Loucy (cell line): ENCODE measurements at regions not wholly inside any gene's neighbourhood (a gene's known extent, or its start where the extent isn't known, plus 50 kb on each side); places are given as distances from the start of the nearest gene placed in this dataset.

Experiments
- H2AFZ ChIP-seq: fragments of 200-600 bp; sonication (generic); 2 replicates; pipeline ENCODE4 v1.6.0; 2016; ENCODE audit warnings: antibody characterized with exemption, mild to moderate bottlenecking, low read length, moderate library complexity
- H3F3A ChIP-seq: fragments of 200-600 bp; 2 replicates; pipeline ENCODE4 v1.6.0; 2016; ENCODE audit warnings: antibody characterized with exemption, low read depth, mild to moderate bottlenecking
- H3K27me3 ChIP-seq: fragments of 200-600 bp; sonication (generic); 2 replicates; pipeline ENCODE4 v1.6.1; 2014; ENCODE audit warnings: low read length, mild to moderate bottlenecking; ENCODE audit not compliant: insufficient read depth, poor library complexity, severe bottlenecking
- H3K36me3 ChIP-seq: fragments of 200-600 bp; sonication (generic); 2 replicates; pipeline ENCODE4 v1.6.1; 2016; ENCODE audit warnings: low read length; ENCODE audit not compliant: insufficient read depth
- H3K4me1 ChIP-seq: fragments of 200-600 bp; sonication (generic); 2 replicates; pipeline ENCODE4 v1.5.1; 2014; ENCODE audit warnings: low read length, mild to moderate bottlenecking; ENCODE audit not compliant: insufficient read depth, poor library complexity, severe bottlenecking
- H3K4me2 ChIP-seq: fragments of 200-600 bp; sonication (generic); 2 replicates; pipeline ENCODE4 v1.6.0; 2014; ENCODE audit warnings: antibody characterized with exemption, low read length, low read depth, mild to moderate bottlenecking; ENCODE audit not compliant: poor library complexity, severe bottlenecking
- H3K4me3 ChIP-seq: fragments of 200-600 bp; sonication (generic); 2 replicates; pipeline ENCODE4 v1.5.1; 2014; ENCODE audit warnings: low read length, mild to moderate bottlenecking, mixed read lengths; ENCODE audit not compliant: poor library complexity, severe bottlenecking
- H3K79me2 ChIP-seq: fragments of 200-600 bp; sonication (generic); 2 replicates; pipeline ENCODE4 v1.6.1; 2014; ENCODE audit warnings: low read length; ENCODE audit not compliant: insufficient read depth
- H3K9ac ChIP-seq: fragments of 200-600 bp; sonication (generic); 2 replicates; pipeline ENCODE4 v1.6.0; 2014; ENCODE audit warnings: mild to moderate bottlenecking, low read depth, low read length, moderate library complexity; ENCODE audit not compliant: poor library complexity, severe bottlenecking
- H3K9me2 ChIP-seq: fragments of 200-600 bp; sonication (generic); replicated peaks from 2 replicates; pipeline ENCODE4 v1.6.1; 2016; ENCODE audit warnings: low read depth, low read length, mixed read lengths
- H3K9me3 ChIP-seq: fragments of 200-600 bp; sonication (generic); 2 replicates; pipeline ENCODE4 v1.6.1; 2014; ENCODE audit warnings: mild to moderate bottlenecking, antibody characterized with exemption, low read length, low read depth; ENCODE audit not compliant: insufficient read depth
- H4K20me1 ChIP-seq: fragments of 200-600 bp; sonication (generic); 2 replicates; pipeline ENCODE4 v1.6.0; 2014; ENCODE audit warnings: antibody characterized with exemption, low read length, mild to moderate bottlenecking; ENCODE audit not compliant: insufficient read depth, poor library complexity, severe bottlenecking
- EZH2phosphoT487 ChIP-seq: fragments of 200-600 bp; IDR thresholded peaks from 2 replicates; pipeline ENCODE4 v1.6.1; 2018; ENCODE audit warnings: antibody characterized with exemption, mild to moderate bottlenecking, moderate library complexity, borderline replicate concordance
- TF ChIP-seq, protein P1 (sequence below): fragments of 200-600 bp; sonication (generic); conservative IDR thresholded peaks from 2 replicates; pipeline ENCODE4 v1.5.1; 2014; ENCODE audit warnings: mild to moderate bottlenecking, antibody characterized with exemption, low read length

- TF ChIP-seq, protein P1, sequence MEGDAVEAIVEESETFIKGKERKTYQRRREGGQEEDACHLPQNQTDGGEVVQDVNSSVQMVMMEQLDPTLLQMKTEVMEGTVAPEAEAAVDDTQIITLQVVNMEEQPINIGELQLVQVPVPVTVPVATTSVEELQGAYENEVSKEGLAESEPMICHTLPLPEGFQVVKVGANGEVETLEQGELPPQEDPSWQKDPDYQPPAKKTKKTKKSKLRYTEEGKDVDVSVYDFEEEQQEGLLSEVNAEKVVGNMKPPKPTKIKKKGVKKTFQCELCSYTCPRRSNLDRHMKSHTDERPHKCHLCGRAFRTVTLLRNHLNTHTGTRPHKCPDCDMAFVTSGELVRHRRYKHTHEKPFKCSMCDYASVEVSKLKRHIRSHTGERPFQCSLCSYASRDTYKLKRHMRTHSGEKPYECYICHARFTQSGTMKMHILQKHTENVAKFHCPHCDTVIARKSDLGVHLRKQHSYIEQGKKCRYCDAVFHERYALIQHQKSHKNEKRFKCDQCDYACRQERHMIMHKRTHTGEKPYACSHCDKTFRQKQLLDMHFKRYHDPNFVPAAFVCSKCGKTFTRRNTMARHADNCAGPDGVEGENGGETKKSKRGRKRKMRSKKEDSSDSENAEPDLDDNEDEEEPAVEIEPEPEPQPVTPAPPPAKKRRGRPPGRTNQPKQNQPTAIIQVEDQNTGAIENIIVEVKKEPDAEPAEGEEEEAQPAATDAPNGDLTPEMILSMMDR = no peak
- TF ChIP-seq EZH2phosphoT487 = no peak
- H3K79me2 ChIP-seq = no peaks in the 10 kb centered on the region
- peaks cover 13% of the 10 kb centered on the region for H3K4me1 ChIP-seq
- no peak overlapping the region for H3K4me3 ChIP-seq
- H2AFZ ChIP-seq = 0 out of 2 replicates have a peak overlapping the region, but pooled peaks have one; percentile 19
- H3K9ac ChIP-seq = no peak overlapping the region
- H3K36me3 ChIP-seq = no peaks in the 10 kb centered on the region
- no peak overlapping the region for H3K4me2 ChIP-seq
- H3K27me3 ChIP-seq = no peaks in the 10 kb centered on the region
- no peaks in the 10 kb centered on the region for H3K9me2 ChIP-seq
- no peaks in the 10 kb centered on the region for H4K20me1 ChIP-seq
- H3F3A ChIP-seq = no peaks in the 10 kb centered on the region
- no peaks in the 10 kb centered on the region for H3K9me3 ChIP-seq
These were observed 78.2 kb downstream of the GPR88 start for GRCh38 chr1:100616121-100616621.

DNA sequence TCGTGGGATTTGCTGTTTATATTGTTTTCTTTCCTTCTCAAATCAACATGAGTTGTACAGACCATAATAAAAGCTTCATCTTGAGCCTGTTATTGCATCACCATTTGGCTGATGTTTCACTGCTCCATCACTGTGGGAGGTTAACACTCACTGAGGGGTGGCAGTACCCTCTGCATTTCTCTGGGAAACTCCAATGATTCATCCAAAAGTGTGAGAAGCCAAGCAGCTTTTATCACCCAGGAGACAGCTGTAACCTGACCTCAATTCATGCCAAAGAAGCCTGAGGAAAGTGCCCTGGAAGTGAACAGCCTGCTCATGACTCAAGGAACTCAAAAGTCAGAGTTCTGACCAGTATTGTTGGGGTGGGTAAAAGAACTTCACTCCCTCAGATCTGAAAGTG, 84.1 kb downstream of the GPR88 start:
- Histone ChIP-seq H3K4me3 (no peak overlapping the region), H2AFZ (no peak overlapping the region), H3K27me3 (no peaks in the 10 kb centered on the region), H3K9me2 (no peaks in the 10 kb centered on the region), H3K4me1 (no peaks in the 10 kb centered on the region), H3F3A (no peaks in the 10 kb centered on the region), H3K79me2 (no peaks in the 10 kb centered on the region), H3K36me3 (no peaks in the 10 kb centered on the region), H3K9ac (no peak overlapping the region), H3K4me2 (no peak overlapping the region), H4K20me1 (no peaks in the 10 kb centered on the region), H3K9me3 (no peaks in the 10 kb centered on the region)
- TF ChIP-seq EZH2phosphoT487 = no peak
- TF ChIP-seq, protein P1 = no peak

- Histone ChIP-seq H2AFZ (no peak overlapping the region), H3K9me3 (no peaks in the 10 kb centered on the region), H3K9ac (no peak overlapping the region), H4K20me1 (no peaks in the 10 kb centered on the region), H3F3A (no peaks in the 10 kb centered on the region), H3K4me2 (no peak overlapping the region), H3K27me3 (no peaks in the 10 kb centered on the region), H3K4me3 (no peak overlapping the region), H3K9me2 (no peaks in the 10 kb centered on the region), H3K36me3 (no peaks in the 10 kb centered on the region), H3K4me1 (no peaks in the 10 kb centered on the region), H3K79me2 (no peaks in the 10 kb centered on the region)
- TF ChIP-seq, protein P1 = no peak
- TF ChIP-seq EZH2phosphoT487 = no peak
These were observed 84.6 kb downstream of the GPR88 start for GRCh38 chr1:100622506-100622905.
